ENCODE measurements at regions not wholly inside any gene's neighbourhood (a gene's known extent, or its start where the extent isn't known, plus 50 kb on each side); places are given as distances from the start of the nearest gene placed in this dataset.

- TF ChIP-seq ZBTB9 (CRISPR knock-in tag; IDR thresholded peaks at IDR 0.05) (no peak), ILK (tag; IDR thresholded peaks at IDR 0.05; ENCODE audit: borderline replicate concordance, low read depth) (no peak), ZNF384 (IDR thresholded peaks at IDR 0.05; ENCODE audit: low read depth, low read length) (0 out of 2 replicates have a peak, but pooled peaks have one; percentile 8), NR2C1 (IDR thresholded peaks at IDR 0.05) (no peak), NR2C1 (tag; IDR thresholded peaks at IDR 0.05) (peak; percentile 41; the same call in 1 of the 2 replicates), MCM7 (IDR thresholded peaks at IDR 0.05) (no peak), KAT2B (IDR thresholded peaks at IDR 0.05; ENCODE audit: low read depth, low read length) (no peak), BRD4 (IDR thresholded peaks at IDR 0.05) (no peak), ZKSCAN3 (CRISPR knock-in tag; IDR thresholded peaks at IDR 0.05) (no peak), ZFP30 (CRISPR knock-in tag; IDR thresholded peaks at IDR 0.05; ENCODE audit: borderline replicate concordance) (no peak), TCF7L2 (IDR thresholded peaks at IDR 0.05; ENCODE audit: low read depth, low read length) (no peak), ZNF584 (CRISPR knock-in tag; IDR thresholded peaks at IDR 0.05; ENCODE audit: low read depth) (peak; percentile 26; the same call in 1 of the 2 replicates), ZNF592 (IDR thresholded peaks at IDR 0.05) (peak; percentile 93), RBM22 (IDR thresholded peaks at IDR 0.05; ENCODE audit: low read depth, low read length, poor library complexity, severe bottlenecking) (no peak), ZNF146 (CRISPR knock-in tag; IDR thresholded peaks at IDR 0.05; ENCODE audit: unreplicated experiment) (no peak), PHTF2 (CRISPR knock-in tag; IDR thresholded peaks at IDR 0.05) (no peak), DPF2 (IDR thresholded peaks at IDR 0.05) (peak; percentile 74), CEBPZ (IDR thresholded peaks at IDR 0.05; ENCODE audit: borderline replicate concordance, low read depth, low read length) (no peak), ZBTB33 (CRISPR knock-in tag; IDR thresholded peaks at IDR 0.05) (no peak)
These were observed 526.7 kb upstream of the ADGRB3 start (continued) for GRCh38 chr6:68108233-68108835.

Measured in K562 (cell line).